Nucleus accumbens (tissue), 56 donors: ENCODE measurements at regions not wholly inside any gene's neighbourhood (a gene's known extent, or its start where the extent isn't known, plus 50 kb on each side); places are given as distances from the start of the nearest gene placed in this dataset.
A peak's percentile ranks its signal among the peaks of the same experiment; 100 is the strongest.

Experiments used
- DNase-seq, 56 donors: peaks; one replicate each; lab custom pipeline; 2025; lab: John Stamatoyannopoulos, UW

- no peak for DNase-seq
These were observed 373.2 kb upstream of the FIGN start for GRCh38 chr2:164109006-164109405.

- DNase-seq = no peak
These were observed 367.5 kb upstream of the FIGN start for GRCh38 chr2:164103271-164103670.

- DNase-seq = no peak
These were observed 366.6 kb upstream of the FIGN start for GRCh38 chr2:164102366-164102765.

- DNase-seq = no peak
These were observed 355.9 kb upstream of the FIGN start for GRCh38 chr2:164091673-164092072.

GRCh38 chr2:164090533-164090932, 354.7 kb upstream of the FIGN start:
- no peak for DNase-seq

GRCh38 chr2:164084066-164084465, 348.3 kb upstream of the FIGN start:
- no peak for DNase-seq

- DNase-seq = peak in 1 of 56 donors; percentile 0
These were observed 344.7 kb upstream of the FIGN start for GRCh38 chr2:164080486-164080885.

GRCh38 chr2:164079258-164079657, 343.4 kb upstream of the FIGN start:
- no peak for DNase-seq

- no peak for DNase-seq
These were observed 342.6 kb upstream of the FIGN start for GRCh38 chr2:164078421-164078820.

GRCh38 chr2:164073101-164074074, 337.6 kb upstream of the FIGN start:
- DNase-seq = no peak

GRCh38 chr2:164069540-164069939, 333.7 kb upstream of the FIGN start:
- no peak for DNase-seq

GRCh38 chr2:164068063-164068462, 332.3 kb upstream of the FIGN start:
- DNase-seq = no peak

GRCh38 chr2:164066095-164066494, 330.3 kb upstream of the FIGN start:
- DNase-seq = no peak

- no peak for DNase-seq
These were observed 329.2 kb upstream of the FIGN start for GRCh38 chr2:164065038-164065437.

- DNase-seq = peak in 24 of 56 donors; percentile 1 to 60 (median 6)
These were observed 325.4 kb upstream of the FIGN start for GRCh38 chr2:164061129-164061746.

- DNase-seq = no peak
These were observed 324.2 kb upstream of the FIGN start for GRCh38 chr2:164060031-164060430.

GRCh38 chr2:164055623-164056022, 319.8 kb upstream of the FIGN start:
- no peak for DNase-seq

- no peak for DNase-seq
These were observed 318.8 kb upstream of the FIGN start for GRCh38 chr2:164054651-164055050.

GRCh38 chr2:164053021-164053420, 317.2 kb upstream of the FIGN start:
- no peak for DNase-seq

- DNase-seq = no peak
These were observed 316.2 kb upstream of the FIGN start for GRCh38 chr2:164052006-164052405.

- DNase-seq = no peak
These were observed 312.9 kb upstream of the FIGN start for GRCh38 chr2:164048729-164049128.

GRCh38 chr2:164046040-164046439, 310.2 kb upstream of the FIGN start:
- DNase-seq = no peak
